WI38 (cell line): ENCODE measurements at regions not wholly inside any gene's neighbourhood (a gene's known extent, or its start where the extent isn't known, plus 50 kb on each side); places are given as distances from the start of the nearest gene placed in this dataset.

Source experiments
- H3K4me3 ChIP-seq: 2 replicates; pipeline ENCODE4 v1.5.1; 2011; ENCODE audit warnings: low read depth, mild to moderate bottlenecking, control low read depth, low read length
- TF ChIP-seq, protein P1 (sequence below): IDR thresholded peaks from 2 replicates; pipeline ENCODE4 v1.5.1; 2012; ENCODE audit warnings: low read depth, mild to moderate bottlenecking, control low read depth, low read length

- TF ChIP-seq, protein P1, sequence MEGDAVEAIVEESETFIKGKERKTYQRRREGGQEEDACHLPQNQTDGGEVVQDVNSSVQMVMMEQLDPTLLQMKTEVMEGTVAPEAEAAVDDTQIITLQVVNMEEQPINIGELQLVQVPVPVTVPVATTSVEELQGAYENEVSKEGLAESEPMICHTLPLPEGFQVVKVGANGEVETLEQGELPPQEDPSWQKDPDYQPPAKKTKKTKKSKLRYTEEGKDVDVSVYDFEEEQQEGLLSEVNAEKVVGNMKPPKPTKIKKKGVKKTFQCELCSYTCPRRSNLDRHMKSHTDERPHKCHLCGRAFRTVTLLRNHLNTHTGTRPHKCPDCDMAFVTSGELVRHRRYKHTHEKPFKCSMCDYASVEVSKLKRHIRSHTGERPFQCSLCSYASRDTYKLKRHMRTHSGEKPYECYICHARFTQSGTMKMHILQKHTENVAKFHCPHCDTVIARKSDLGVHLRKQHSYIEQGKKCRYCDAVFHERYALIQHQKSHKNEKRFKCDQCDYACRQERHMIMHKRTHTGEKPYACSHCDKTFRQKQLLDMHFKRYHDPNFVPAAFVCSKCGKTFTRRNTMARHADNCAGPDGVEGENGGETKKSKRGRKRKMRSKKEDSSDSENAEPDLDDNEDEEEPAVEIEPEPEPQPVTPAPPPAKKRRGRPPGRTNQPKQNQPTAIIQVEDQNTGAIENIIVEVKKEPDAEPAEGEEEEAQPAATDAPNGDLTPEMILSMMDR, result no peak
- H3K4me3 ChIP-seq, result no peak overlapping the region
These were observed 64.5 kb upstream of the MBNL1 start for GRCh38 chr3:152204218-152204617.

DNA sequence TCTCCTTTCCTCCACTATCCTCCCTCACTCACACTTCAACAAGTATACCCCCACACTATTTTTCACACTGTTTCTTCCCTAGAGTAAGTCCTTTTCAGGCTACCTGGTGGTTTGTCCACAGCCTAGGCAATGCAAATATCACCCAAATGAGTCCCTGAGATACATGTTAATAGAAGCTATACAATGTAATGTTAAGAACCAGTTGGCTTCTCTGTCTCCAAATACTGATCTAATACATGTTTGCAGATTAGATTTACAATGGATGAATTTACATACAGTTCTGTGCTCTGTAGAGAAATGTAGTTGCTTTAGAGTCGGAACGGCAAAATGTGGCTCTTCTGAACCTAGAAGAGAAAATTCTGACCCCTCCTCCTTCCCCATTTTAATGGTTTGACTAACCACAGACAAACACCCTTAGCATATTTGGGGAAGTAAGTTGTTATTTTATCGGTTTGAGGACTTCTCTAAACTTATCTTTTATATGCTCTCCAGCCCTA lies 63.6 kb upstream of the MBNL1 start:
- TF ChIP-seq, protein P1, result no peak
- H3K4me3 ChIP-seq, result no peak overlapping the region

DNA sequence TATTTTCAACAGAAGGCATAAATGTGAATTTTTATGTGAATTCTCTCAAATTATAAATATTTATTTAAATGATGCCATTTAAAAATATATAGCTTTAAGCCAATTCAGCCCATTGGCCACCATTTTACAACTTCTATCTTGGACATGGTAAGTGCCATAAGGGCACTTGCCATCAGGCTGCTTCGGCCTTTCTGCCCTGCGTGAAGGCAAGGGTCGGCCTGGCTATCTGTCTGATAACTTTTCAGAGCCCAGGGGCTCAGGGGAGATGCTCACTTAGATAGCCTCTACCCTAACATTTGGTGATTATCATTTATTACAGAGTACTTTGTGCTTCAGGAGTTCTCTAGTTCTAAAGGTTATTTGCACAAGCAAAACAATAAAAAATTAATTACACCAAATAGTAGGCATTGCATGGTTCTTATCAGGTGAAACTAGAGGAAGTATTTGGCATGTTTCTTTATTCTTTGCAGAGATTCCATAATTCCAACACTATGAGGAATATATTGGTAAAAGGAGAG lies 62.4 kb upstream of the MBNL1 start:
- H3K4me3 ChIP-seq, result no peak overlapping the region
- TF ChIP-seq, protein P1, result no peak

- H3K4me3 ChIP-seq, result no peak overlapping the region
- TF ChIP-seq, protein P1, result no peak
These were observed 60.3 kb upstream of the MBNL1 start for GRCh38 chr3:152208439-152208838.

DNA sequence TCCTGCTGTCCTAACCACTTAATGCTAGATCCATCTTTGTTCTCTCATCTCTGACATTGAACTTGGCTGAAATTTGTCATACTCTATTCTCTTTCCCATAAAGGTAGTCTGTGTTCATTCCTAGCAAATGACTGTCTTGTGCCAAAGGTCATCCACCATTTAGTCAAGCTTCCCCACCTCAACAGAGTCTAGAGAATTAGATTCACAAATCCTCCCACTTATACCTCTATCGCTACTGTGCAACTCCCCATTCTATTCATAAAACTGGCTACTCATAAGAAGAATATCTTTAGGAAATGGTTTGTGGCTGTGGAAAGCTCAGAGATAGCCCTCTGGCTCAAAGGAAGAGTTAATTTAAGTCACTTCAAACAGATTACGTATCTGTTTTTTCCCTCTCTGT lies 59.7 kb upstream of the MBNL1 start:
- TF ChIP-seq, protein P1, result no peak
- no peak overlapping the region for H3K4me3 ChIP-seq

- TF ChIP-seq, protein P1, result no peak
- H3K4me3 ChIP-seq, result no peak overlapping the region
These were observed 59.0 kb upstream of the MBNL1 start for GRCh38 chr3:152209776-152210175.

DNA sequence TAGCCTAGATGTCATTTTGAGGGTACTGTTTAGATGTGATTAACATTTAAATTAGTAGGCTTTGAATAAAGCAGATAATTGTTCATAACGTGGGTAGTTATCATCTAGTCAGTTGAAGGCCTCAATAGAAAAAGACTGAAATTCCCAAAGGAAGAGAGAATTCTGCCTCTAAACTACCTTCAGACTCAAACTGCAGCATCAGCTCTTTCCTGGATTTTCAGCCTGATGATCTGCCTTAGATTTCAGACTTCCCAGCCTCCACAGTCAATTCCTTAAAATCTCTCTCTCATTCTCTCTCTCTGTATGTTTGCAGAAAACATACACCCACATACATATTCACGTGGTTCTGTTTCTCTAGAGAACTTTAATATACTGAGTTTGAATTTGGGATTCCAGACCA lies 58.0 kb upstream of the MBNL1 start:
- H3K4me3 ChIP-seq, result no peak overlapping the region
- TF ChIP-seq, protein P1, result no peak
